B cell (primary cell): ENCODE measurements at regions not wholly inside any gene's neighbourhood (a gene's known extent, or its start where the extent isn't known, plus 50 kb on each side); places are given as distances from the start of the nearest gene placed in this dataset.

ENCODE experiments used
- ATAC-seq: fragments of 200-7000 bp; cut with Tn5 transposase; one replicate; pipeline ENCODE4 v1.10.0; 2021; ENCODE audit warnings: low read depth, mild to moderate bottlenecking, moderate number of reproducible peaks, moderate library complexity
- CTCF ChIA-PET: fragments of 350-600 bp; sonication (Branson Sonifier 250); formaldehyde crosslinking; loops from one replicate; lab custom pipeline; 2021; ENCODE audit warnings: antibody characterized with exemption, inconsistent platforms; lab: Charles Lee
- POLR2A ChIA-PET: fragments of 350-600 bp; sonication (Branson Sonifier 250); formaldehyde crosslinking; loops from one replicate; lab custom pipeline; 2021; ENCODE audit warnings: antibody characterized with exemption; lab: Charles Lee
- DNase-seq: peaks from one replicate; pipeline ENCODE4 v3.0.0; 2013
- H2AFZ ChIP-seq: 2 replicates; pipeline ENCODE4 v1.6.1; 2012; ENCODE audit warnings: mild to moderate bottlenecking, low read depth, low read length; ENCODE audit not compliant: insufficient read depth, poor library complexity, severe bottlenecking
- H3K27ac ChIP-seq, 2 donors: 1 replicate in 1 of 2; 2 replicates in 1 of 2; pipeline ENCODE4 v1.5.1; 2012 to 2013; ENCODE audit warnings: low read length in 2 of 2, mild to moderate bottlenecking in 2 of 2, moderate library complexity in 1 of 2
- H3K27me3 ChIP-seq, 4 experiments: fragments of 200-600 bp in 1 of 4; sonication (generic) in 1 of 4; replicated peaks in 1 of 4; 1 replicate in 2 of 4; 2 replicates in 2 of 4; pipeline versions ENCODE4 v1.6.1 to v1.7.0; 2013 to 2016; ENCODE audit warnings: low read length in 3 of 4, mild to moderate bottlenecking in 2 of 4, mixed read lengths in 1 of 4, moderate library complexity in 1 of 4; ENCODE audit not compliant: insufficient read depth in 4 of 4, control insufficient read depth in 3 of 4; ENCODE audit errors: control extremely low read depth in 1 of 4
- H3K36me3 ChIP-seq, 2 experiments: replicated peaks in 1 of 2; 1 replicate in 1 of 2; 2 replicates in 1 of 2; pipeline versions ENCODE4 v1.6.1 to v1.7.1; 2013; ENCODE audit warnings: low read length in 1 of 2; ENCODE audit not compliant: insufficient read depth in 2 of 2, control insufficient read depth in 1 of 2; ENCODE audit errors: control extremely low read depth in 1 of 2, extremely low read depth in 1 of 2
- H3K4me1 ChIP-seq, 2 donors: fragments of 200-600 bp in 1 of 2; sonication (generic) in 1 of 2; 1 replicate in 1 of 2; 2 replicates in 1 of 2; pipeline versions ENCODE4 v1.5.1 to v1.6.1; 2013 to 2017; ENCODE audit warnings: low read length in 2 of 2; ENCODE audit not compliant: control insufficient read depth in 2 of 2, insufficient read depth in 2 of 2
- H3K4me2 ChIP-seq: replicated peaks from 2 replicates; pipeline ENCODE3; 2012; ENCODE audit warnings: mild to moderate bottlenecking, low read depth, low read length; ENCODE audit not compliant: poor library complexity, severe bottlenecking
- H3K4me3 ChIP-seq, 5 experiments: fragments of 200-600 bp in 1 of 5; sonication (generic) in 1 of 5; 1 replicate in 3 of 5; 2 replicates in 2 of 5; pipeline versions ENCODE4 v1.5.1 to v1.7.0; 2011 to 2016; ENCODE audit warnings: low read length in 4 of 5, mild to moderate bottlenecking in 4 of 5, low read depth in 2 of 5, control low read depth in 1 of 5, moderate library complexity in 1 of 5; ENCODE audit not compliant: insufficient read depth in 1 of 5; ENCODE audit errors: control extremely low read depth in 1 of 5, extremely low read depth in 1 of 5
- H3K79me2 ChIP-seq: fragments of 200-600 bp; sonication (generic); one replicate; pipeline ENCODE4 v1.6.0; 2016; ENCODE audit warnings: low read length; ENCODE audit not compliant: control insufficient read depth, insufficient read depth
- H3K9ac ChIP-seq: fragments of 200-600 bp; sonication (generic); 2 replicates; pipeline ENCODE4 v1.6.1; 2017; ENCODE audit warnings: mild to moderate bottlenecking, low read length, moderate library complexity
- H3K9me3 ChIP-seq, 3 donors: one replicate each; pipeline versions ENCODE4 v1.6.1 to v1.7.1; 2013; ENCODE audit warnings: low read length in 2 of 3; ENCODE audit not compliant: control insufficient read depth in 2 of 3, insufficient read depth in 1 of 3; ENCODE audit errors: control extremely low read depth in 1 of 3
- H4K20me1 ChIP-seq: 2 replicates; pipeline ENCODE4 v1.6.0; 2012; ENCODE audit warnings: mild to moderate bottlenecking, low read length; ENCODE audit not compliant: insufficient read depth, control insufficient read depth, poor library complexity, severe bottlenecking
- H3K27ac Mint-ChIP-seq: one replicate; pipeline ENCODE4 v1.8.0; 2021; ENCODE audit warnings: mixed read lengths
- H3K27me3 Mint-ChIP-seq: one replicate; pipeline ENCODE4 v1.8.0; 2021; ENCODE audit warnings: mixed read lengths
- H3K4me1 Mint-ChIP-seq: one replicate; pipeline ENCODE4 v1.8.0; 2021; ENCODE audit warnings: mixed read lengths
- H3K4me3 Mint-ChIP-seq: one replicate; pipeline ENCODE4 v1.8.0; 2021; ENCODE audit warnings: mixed read lengths
- H3K9me3 Mint-ChIP-seq: one replicate; pipeline ENCODE4 v1.8.0; 2022; ENCODE audit warnings: mixed read lengths; ENCODE audit not compliant: insufficient read depth
- EZH2 ChIP-seq: IDR thresholded peaks from 2 replicates; pipeline ENCODE4 v1.6.1; 2012; ENCODE audit warnings: borderline replicate concordance, low read depth, mild to moderate bottlenecking, moderate library complexity, low read length; ENCODE audit not compliant: insufficient read depth, poor library complexity, severe bottlenecking
- WGBS: methylation state at CpG from one replicate; pipeline ENCODE4 v1.1.5; 2013; ENCODE audit warnings: missing lambda C conversion rate; ENCODE audit not compliant: insufficient coverage; 5-methylcytosine and 5-hydroxymethylcytosine counted together
- intact Hi-C: fragments of 100-400 bp; cut with micrococcal nuclease; formaldehyde crosslinking; loops from one replicate; pipeline ENCODE4 v1.10.0; 2022
- TF ChIP-seq, protein P1 (sequence below): fragments of 200-600 bp; IDR thresholded peaks from one replicate; pipeline ENCODE4 v1.8.0; 2022; ENCODE audit warnings: antibody characterized with exemption, mild to moderate bottlenecking

DNA sequence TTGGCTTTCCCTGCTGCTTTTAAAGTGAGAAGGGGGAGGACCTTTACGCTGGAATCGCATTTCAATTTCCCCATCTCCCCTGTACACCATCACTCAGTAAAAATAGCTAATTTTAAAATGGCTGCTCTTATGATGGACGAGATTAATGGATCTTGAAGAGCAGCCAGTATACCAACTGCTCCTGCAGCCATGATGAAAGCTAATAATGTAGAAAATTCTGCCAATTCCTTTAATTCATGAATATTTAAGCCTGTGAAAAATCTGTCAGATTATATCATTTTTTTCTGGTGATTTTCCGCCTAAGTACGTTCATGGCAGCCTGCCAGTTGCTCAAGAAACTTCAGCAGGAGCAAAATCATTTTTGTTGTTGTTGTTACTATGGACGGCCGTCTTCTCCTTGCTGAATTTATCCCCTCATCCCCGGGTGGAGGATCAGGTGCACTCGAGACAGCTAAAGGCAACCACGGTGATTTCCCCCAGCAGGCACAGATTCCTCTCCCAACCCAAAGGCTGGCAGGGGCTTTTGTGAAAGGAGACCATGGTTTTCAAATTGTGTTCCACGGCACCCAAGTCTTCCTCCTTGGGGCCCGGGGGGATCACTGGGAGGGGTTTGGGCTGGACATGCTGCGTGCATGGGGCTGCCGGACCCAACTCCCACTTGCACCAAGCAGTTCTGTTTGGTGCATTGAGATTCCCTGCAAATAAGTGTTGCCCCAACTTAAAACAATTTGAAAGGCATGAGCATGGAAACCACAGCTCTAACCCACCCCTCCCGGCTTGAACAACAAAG is 289.6 kb downstream of the UACA start:
- ATAC-seq (no peak), DNase-seq (no peak)
- no peaks in the 10 kb centered on the region for H3K79me2 ChIP-seq
- ChIA-PET CTCF (interaction anchor here (1.1 to 1.8 kb wide), 2 partner anchors 12 to 14 kb away, joined by 3 to 5 read pairs; no protein-coding TSS in a partner anchor), POLR2A (no interaction called here)
- Mint-ChIP-seq H3K27me3 (no peaks in the 10 kb centered on the region), H3K27ac (no peak overlapping the region), H3K9me3 (peaks cover 4% of the 10 kb centered on the region), H3K4me1 (peaks cover 29% of the 10 kb centered on the region), H3K4me3 (peak overlapping the region; percentile 72)
- H3K9me3 ChIP-seq, result peaks cover 0 to 16% (median 0%) of the 10 kb centered on the region in 3 donors
- H3K4me1 ChIP-seq, result peaks cover 24 to 33% of the 10 kb centered on the region in 2 donors
- no peak overlapping the region for H3K27ac ChIP-seq
- TF ChIP-seq, protein P1, sequence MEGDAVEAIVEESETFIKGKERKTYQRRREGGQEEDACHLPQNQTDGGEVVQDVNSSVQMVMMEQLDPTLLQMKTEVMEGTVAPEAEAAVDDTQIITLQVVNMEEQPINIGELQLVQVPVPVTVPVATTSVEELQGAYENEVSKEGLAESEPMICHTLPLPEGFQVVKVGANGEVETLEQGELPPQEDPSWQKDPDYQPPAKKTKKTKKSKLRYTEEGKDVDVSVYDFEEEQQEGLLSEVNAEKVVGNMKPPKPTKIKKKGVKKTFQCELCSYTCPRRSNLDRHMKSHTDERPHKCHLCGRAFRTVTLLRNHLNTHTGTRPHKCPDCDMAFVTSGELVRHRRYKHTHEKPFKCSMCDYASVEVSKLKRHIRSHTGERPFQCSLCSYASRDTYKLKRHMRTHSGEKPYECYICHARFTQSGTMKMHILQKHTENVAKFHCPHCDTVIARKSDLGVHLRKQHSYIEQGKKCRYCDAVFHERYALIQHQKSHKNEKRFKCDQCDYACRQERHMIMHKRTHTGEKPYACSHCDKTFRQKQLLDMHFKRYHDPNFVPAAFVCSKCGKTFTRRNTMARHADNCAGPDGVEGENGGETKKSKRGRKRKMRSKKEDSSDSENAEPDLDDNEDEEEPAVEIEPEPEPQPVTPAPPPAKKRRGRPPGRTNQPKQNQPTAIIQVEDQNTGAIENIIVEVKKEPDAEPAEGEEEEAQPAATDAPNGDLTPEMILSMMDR, result no peak
- no peak for TF ChIP-seq EZH2
- H3K9ac ChIP-seq, result no peak overlapping the region
- peaks cover 0 to 22% (median 3%) of the 10 kb centered on the region in 4 experiments for H3K27me3 ChIP-seq
- H4K20me1 ChIP-seq, result no peaks in the 10 kb centered on the region
- H3K36me3 ChIP-seq, result no peaks in the 10 kb centered on the region
- H3K4me2 ChIP-seq, result peak overlapping the region; percentile 76
- no peak overlapping the region for H3K4me3 ChIP-seq
- intact Hi-C loops, result no loop called here
- H2AFZ ChIP-seq, result peak overlapping the region; percentile 81
- 59% methylated on average over 8 of the region's 15 CpGs for WGBS

DNA sequence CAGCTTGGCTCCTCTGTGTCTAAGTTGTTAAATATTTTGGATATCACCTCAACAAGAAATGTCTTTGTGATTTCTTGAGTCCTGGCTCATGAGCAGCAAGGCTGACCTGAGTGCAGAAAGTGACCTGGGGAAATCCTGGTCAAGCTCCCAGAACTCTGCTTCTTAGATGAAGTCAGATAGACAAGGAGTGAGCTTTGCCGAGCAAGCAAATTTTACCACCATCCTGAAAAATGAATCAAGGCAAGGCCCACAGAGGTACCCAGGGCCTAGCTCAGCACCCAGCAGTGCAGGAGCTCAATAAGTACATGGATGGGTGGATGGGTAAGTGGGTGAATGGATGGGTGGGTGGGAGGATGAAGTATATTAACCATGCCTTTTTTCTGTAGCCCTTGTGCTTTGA is 291.8 kb downstream of the UACA start:
- Histone ChIP-seq H3K4me3 (no peak overlapping the region), H3K4me1 (peaks cover 20 to 22% of the 10 kb centered on the region in 2 donors), H3K27ac (no peak overlapping the region), H3K27me3 (peaks cover 0 to 31% (median 3%) of the 10 kb centered on the region in 4 experiments), H3K79me2 (no peaks in the 10 kb centered on the region), H2AFZ (no peak overlapping the region), H3K9me3 (peaks cover 0 to 5% (median 0%) of the 10 kb centered on the region in 3 donors), H3K36me3 (no peaks in the 10 kb centered on the region), H3K4me2 (no peak overlapping the region), H4K20me1 (no peaks in the 10 kb centered on the region), H3K9ac (no peak overlapping the region)
- no peaks in the 10 kb centered on the region for H3K9me3 Mint-ChIP-seq
- peaks cover 24% of the 10 kb centered on the region for H3K4me1 Mint-ChIP-seq
- CTCF ChIA-PET, result interaction anchor here (1.1 to 1.7 kb wide), 2 partner anchors 16 to 994 kb away, joined by 4 to 5 read pairs; no protein-coding TSS in a partner anchor
- DNase-seq (no peak), ATAC-seq (no peak)
- WGBS, result no CpG with 5 or more reads among the region's 1 CpG
- H3K4me3 Mint-ChIP-seq, result no peak overlapping the region
- TF ChIP-seq EZH2, result no peak
- TF ChIP-seq, protein P1, result no peak
- intact Hi-C loops, result no loop called here
- H3K27me3 Mint-ChIP-seq, result peaks cover 9% of the 10 kb centered on the region
- no peak overlapping the region for H3K27ac Mint-ChIP-seq
- POLR2A ChIA-PET, result no interaction called here
